ENCODE measurements at regions not wholly inside any gene's neighbourhood (a gene's known extent, or its start where the extent isn't known, plus 50 kb on each side); places are given as distances from the start of the nearest gene placed in this dataset.

DNA sequence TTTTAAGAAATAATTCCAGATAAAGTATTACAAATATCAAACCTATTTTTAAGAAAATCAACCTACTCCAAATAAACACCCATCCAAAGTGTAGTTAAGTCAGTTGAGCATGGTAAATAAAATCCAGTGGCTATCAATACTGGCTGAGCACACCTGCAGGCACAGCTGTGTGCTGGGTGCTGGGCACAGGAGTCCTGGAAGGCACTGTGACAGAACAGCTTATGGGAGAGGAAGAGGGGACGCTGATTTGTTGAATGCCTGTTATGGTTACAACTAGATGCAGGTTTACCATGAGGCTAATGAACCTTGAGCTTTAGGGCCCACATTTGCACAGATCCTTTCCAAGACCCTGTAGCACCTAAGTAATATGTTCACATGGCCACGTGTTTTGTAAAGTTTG is 202.7 kb downstream of the MTX2 start:
- DNase-seq = no peak

- DNase-seq = no peak
Observed at GRCh38 chr2:176473177-176473576, 203.9 kb downstream of the MTX2 start.

- no peak for DNase-seq
Observed at GRCh38 chr2:176473851-176474250, 204.6 kb downstream of the MTX2 start.

GRCh38 chr2:176477336-176477735 is 208.1 kb downstream of the MTX2 start:
- DNase-seq = no peak

GRCh38 chr2:176479961-176480360 is 210.7 kb downstream of the MTX2 start:
- no peak for DNase-seq

- DNase-seq = no peak
Observed at GRCh38 chr2:176482107-176482506, 212.9 kb downstream of the MTX2 start.

DNA sequence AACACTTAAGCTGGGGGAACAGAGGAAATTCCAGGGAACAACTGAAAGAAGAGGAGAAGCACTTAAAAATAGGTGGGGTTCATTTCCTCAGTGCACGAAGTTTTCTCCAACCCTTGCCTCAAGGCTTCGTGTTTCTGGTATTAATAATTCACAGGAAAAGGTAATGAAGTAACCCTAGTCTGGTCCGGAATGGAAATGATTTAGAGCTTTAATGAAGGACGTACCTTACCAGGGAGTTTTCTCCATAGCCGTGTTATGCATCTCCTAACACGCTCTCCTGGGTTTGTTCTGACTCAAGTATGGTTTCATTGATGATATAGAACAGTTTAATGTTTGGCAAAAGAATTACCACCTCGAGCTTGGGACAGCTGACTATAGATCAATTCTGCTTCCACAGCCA is 214.2 kb downstream of the MTX2 start:
- DNase-seq = no peak

DNA sequence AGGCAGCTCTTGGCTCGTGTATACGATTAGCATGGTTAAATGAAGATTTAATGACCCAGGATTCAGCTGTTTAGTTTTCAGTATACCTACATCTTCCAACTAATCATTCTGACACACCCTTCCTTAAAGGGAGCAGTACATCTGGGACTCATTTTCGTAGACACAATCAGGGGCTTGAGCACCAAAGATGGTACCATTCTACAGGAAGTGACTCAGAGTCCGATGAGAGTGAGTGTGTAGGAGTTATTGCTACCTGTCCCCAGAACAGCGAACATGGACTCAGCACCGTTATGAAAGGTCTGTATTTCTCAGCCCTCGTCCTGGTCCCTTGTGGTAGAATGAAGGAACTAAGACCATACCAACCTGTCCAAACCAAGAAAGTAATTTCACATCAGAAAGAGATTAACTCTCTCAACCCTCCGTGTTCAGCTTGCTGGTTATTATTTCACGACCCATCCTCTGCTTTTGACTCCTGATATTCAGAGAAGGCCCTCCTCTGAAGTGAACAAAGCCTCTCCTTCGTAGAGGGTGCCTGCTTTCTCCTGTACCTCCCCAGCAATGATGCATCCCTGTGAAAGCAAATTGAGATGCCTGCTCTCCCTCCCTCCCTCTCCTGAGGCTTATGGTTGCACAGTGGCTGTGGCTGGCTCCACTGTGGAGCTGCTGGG is 214.8 kb downstream of the MTX2 start:
- no peak for DNase-seq

DNA sequence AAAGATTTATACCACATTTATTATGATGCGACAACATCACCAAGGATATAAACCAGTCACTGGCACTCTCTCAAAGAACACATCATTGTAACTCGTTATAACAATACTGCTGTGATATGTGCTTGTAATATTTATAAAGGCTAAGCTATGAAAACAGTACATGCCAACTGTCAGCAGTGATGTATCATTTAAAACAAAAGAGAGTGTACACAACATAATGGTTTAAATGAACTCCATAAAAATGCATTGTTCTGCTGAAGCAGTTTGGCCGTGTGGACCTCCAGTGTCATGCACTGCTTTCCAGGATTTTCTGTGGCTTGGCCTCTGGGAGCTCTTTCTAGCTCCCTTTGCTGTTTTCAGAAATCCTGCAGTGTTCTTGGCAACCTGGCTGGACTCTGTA is 215.6 kb downstream of the MTX2 start:
- DNase-seq = no peak

DNA sequence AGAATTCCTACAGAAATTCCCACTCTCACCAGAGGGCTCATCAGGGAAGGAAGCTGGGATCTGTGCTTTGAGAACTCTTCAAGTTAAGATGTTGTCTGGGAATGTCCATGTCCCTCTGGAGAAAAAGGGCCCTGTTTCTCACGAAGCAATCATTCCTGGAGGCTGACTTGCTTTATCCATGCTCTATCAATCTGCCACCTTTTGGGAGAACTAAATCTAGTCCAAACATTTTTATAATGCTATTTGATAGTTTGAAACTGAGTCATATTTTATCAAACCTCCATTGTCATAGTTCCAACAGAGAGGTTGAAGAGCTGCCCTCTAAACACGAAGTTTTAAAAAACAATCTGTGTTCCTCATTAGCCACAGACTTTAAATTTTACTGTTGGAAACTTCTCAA is 219.2 kb downstream of the MTX2 start:
- no peak for DNase-seq

DNA sequence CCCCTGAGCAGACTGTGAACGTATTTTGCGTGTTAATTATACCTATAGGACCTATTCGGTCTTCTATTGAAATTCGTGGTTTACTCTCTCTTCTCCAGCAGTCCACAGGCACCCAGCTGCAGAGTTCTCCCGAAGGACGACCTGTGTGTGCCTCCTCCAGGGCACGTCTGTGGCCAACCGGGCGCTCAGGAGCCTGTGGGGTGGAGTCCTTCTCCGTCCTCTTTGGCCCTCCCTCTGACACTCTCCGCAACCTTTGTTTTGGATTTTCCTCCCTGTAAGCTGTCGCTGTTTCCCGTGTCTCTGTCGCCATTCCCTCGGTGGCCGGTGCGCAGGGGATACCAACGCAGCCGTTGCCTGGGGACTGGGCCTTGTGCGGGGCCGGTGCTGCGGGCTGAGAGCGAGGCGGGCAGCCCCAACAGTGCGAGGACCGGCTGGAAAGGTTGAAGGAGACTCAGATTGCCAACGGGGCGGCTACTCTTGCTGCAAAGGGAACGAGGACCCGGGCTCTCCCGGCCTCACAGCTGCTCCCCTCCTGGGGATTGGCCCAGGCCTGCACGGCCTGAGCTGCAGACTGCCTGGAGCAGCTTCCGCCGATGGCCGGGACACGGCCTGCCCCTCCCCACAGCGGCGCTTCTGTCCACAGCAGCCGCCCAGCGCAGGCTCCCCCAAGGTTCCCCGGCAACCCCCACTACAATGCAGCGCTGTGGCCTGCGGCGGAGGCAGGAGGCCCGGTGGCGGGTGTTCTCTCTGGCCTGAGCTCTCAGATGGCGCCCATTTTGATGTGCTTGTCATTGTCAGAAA is 221.0 kb downstream of the MTX2 start:
- no peak for DNase-seq

DNA sequence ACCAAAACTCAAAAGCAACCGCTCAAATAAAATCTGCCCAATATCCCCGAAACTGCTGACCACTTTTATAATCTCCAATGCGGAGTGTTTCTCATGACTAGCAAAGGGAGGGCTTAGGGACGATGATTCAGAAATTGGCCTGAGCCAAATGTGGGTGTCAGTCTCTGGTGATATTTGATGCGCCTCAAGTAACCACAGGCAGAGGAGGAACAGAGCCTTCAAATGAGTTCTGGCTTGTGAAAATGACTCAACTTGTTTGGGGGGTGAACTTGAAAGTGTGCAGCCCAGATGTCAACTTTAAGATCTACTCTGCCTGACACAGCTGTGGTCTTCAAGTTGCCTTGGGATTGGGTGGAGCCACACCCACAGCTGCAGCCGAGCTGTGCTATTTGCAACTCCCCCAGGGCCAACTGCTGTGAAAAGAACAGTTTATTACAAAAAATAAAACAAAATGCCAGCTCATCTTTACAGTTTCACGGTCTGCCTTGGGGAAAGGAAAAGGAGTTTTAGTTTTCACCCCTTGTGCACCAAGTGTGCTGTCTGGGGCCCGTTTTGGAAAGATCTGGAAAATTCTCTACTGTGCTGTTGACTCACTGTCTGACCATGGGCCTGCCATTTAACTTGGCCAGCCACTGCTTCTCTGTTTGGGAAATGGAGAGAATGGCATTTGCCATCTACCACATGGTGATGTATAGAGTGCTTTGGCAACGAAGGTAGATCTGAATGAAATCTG is 222.1 kb downstream of the MTX2 start:
- DNase-seq = no peak

DNA sequence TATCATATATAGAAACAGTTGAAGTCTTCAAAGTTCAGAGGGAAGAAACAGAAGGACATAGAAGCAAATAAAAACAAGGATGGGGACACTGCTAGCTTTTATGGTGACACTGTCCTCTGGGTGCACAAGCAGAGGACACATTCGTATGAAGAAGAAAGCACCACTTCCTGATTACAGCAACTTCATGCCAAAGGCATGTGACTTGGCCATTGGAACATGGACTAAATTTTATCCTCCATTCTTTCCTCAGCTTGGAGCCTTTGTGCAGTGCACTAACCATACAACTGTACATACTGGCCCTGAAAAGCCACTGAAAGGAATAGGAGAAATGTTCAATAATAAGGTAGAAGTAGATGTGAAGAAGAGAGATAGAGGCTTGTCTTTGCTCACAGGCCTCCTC is 223.3 kb downstream of the MTX2 start:
- DNase-seq = no peak

GRCh38 chr2:176493226-176493825 is 224.1 kb downstream of the MTX2 start:
- DNase-seq = no peak

DNA sequence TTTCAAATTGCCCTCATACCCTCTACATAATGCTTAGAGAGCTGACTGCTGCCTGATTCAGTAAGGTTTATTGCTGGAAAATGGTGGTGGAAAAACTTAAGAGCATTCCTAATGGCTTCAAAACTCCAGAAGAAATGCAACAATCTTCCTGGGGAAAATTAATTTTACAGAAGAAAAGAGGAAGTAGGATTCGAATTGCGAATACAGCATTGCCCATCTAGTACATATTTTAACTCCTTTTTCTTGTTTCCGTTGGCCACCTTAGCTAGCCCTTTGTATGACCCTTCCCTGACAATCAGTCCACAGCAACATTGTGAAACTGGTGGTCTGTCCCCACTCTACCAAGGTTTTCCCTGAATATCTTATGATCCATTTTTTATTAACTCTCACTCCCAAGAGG is 224.7 kb downstream of the MTX2 start:
- no peak for DNase-seq

DNA sequence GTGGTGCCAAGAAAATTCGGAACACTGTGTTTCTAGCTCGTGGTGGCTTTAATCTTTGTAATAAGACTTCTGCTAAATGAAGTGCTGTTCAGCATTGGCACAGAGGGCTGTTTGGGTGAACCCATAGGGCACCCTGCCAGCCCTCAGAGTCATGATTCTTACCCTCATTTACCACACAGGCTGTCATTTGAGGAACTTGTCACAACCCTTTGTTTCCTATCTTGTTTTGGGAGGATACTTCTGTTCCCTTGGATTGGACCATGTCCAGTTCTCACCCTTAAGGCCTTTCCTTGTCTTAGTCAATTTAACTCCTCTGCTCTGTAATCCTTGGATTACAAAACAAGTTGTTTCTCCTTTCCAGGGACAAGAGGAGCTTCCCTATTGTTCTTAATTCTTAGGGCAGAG is 225.7 kb downstream of the MTX2 start:
- DNase-seq = no peak

DNA sequence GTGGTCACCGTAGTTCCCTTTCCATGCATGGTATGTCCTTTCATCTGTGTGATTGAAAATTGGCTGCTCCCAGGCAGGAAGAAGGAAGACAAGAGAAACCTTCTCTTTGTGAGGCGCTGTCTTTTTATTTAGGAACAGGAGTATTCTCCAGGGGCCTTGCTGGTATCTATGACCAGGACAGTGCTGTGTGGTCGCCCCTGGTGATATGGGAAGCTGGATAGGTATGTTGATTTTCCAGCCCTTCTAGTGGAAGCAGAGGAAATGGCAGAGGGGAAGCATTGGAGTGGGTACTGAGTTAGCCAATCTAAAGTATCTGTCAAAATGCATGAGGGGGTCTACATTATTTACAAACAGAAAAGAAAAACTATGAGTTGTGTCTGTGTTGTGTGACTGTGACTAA is 226.6 kb downstream of the MTX2 start:
- no peak for DNase-seq

- DNase-seq = no peak
Observed at GRCh38 chr2:176496761-176497160, 227.5 kb downstream of the MTX2 start.

DNA sequence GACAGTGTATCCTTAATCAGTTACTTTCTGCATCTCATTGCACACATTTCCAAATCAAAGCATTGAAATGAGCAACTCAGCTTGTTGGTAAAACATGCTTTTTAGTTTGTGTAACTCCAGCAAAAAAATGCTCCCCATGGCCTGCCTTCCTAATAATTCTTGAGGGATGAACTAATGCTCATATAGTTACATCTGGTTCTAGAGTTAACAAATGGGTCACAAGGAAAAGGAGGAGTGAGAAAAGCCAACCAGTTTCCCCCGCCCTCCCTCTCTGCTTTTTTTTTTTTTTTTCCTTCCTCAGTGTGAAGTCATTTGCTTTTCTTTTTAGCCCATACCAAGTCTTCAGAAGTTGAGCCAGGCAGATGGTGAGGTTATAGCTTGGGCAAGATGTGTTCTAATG is 231.7 kb downstream of the MTX2 start:
- DNase-seq = no peak

GRCh38 chr2:176501617-176502016 is 232.4 kb downstream of the MTX2 start:
- no peak for DNase-seq

GRCh38 chr2:176502619-176503018 is 233.4 kb downstream of the MTX2 start:
- DNase-seq = no peak

DNA sequence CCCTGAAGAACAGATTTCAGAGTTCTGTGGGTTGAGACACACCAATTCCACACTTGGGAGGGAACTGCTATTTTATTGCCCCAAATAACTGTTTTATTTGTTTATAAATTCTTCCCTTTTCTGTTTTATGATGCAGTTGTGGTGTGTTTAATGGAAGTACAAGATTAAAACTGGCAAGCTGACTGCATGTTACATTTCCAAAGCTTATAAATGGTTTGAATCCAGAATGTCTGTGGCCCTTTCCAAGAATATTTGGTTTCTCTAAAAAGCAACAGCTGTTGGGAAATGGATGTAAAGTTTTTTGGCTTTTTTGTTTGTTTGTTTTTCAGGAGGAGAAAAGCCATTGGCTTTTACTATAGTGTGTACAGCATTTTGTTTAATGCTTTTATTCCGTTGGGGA is 234.5 kb downstream of the MTX2 start:
- DNase-seq = no peak

DNA sequence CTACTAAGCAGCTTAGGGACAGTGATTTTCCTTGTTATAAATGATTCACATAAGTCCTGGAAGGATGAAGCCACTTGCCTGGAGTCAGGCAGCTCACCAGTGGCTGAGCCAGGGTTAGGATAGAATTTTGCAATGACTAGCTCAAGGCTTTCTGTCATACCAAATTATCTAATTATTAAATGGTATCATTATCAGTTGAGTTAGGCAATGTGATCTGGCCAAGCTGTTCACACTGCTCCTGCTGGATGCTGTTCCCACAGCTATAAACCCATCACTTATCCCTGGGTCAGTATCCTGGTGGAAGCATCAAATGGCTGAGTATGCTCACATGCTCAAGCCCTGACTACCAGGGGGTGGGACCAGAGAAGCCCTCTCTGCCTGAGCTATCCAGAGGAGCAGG is 235.2 kb downstream of the MTX2 start:
- DNase-seq = no peak

GRCh38 chr2:176507786-176508185 is 238.5 kb downstream of the MTX2 start:
- no peak for DNase-seq

Measured in activated naive CD4-positive, alpha-beta T cell treated with anti-CD3 and anti-CD28 coated beads, Interleukin-2, amount 50 U/mL, for 16 hours (primary cell).